GM21390 (cell line): ENCODE measurements at regions not wholly inside any gene's neighbourhood (a gene's known extent, or its start where the extent isn't known, plus 50 kb on each side); places are given as distances from the start of the nearest gene placed in this dataset.

Source experiments
- ATAC-seq: cut with Tn5 transposase; IDR thresholded peaks from one replicate; pipeline ENCODE4 v1.9.1; 2021; ENCODE audit not compliant: unreplicated experiment

GRCh38 chr13:109670776-109671175, 115.6 kb downstream of the IRS2 start:
- ATAC-seq = no peak

DNA sequence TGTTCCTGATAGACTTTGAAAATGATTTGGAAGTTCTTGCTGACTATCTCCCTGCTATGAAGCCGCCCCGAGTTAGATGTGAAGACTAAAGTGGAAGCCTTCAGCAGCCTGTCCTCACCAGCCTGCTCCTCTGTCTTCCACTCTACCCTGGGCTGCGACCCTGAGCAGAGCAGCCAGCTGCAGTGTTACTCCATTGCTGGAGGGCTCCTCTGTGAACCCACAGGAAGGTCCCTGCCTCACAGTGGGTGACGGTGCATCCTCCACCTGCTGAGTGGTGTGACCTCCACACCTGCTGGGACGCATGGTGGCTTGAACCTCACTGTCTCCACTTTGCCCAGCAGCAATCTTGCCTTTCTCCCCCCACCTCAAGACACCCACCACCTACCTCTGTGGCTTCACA, 116.4 kb downstream of the IRS2 start:
- ATAC-seq = no peak

- ATAC-seq = no peak
These were observed 117.2 kb downstream of the IRS2 start for GRCh38 chr13:109669234-109669612.

DNA sequence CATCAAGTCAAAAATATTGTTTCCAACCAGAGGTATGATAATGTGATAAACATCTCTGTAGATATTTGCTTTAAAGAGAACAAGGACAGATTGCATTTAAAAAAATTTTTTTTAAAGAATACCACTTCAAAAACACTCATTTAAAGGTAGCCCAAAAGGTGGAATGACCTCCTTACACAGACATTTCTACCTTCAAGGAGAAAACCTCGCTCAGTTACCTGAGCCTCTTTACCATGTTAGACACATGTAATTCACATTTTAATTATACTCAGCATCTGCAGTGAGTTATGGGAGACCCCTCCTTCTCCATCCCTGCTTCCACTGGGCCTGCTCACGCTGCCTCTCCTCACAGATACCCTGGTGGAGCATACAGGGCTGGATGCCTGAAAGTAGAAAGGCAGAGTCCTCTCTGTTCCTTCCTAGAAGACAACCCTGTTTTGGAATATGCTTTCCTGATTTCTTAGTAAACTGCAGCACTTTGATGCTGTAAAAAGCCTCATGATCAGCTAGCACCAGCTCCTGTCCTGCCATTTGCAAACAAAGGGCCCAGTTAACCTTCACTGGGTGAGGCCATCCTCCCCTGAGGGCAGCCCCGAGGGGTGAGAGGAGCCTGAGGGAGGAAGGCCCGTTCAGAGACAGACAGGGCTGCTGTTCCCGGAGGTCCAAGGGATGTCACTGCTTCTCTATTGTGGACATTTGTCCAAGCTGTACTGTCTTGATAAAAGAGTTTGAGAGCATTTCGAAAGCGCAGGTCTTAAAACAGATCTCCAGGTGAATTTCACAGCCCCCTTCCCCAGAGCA, 117.8 kb downstream of the IRS2 start:
- ATAC-seq = no peak

DNA sequence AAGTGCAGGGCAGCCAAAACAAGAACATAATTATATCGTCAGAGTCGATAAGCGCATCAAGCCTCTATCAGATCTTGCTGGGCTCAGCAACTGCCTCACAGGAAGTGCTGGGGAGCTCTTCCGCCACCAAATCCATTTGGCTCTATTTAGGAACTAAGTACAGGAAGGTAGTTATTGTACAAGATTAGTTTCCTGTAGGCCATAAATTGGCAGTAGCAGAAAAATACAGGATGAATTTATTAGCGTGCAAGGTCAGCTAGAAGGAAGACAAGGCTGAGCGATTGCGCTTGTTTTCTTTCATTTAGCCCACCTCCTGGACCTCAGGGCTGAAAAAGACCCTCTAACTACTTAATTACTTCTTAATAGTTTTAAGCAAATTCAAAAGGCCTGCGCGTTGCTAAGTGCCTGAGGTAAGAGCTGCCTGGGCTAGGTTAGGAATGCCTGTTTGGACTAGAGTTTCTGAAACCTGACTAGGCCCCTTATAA, 118.5 kb downstream of the IRS2 start:
- ATAC-seq = no peak

GRCh38 chr13:109667056-109667455, 119.3 kb downstream of the IRS2 start:
- no peak for ATAC-seq

DNA sequence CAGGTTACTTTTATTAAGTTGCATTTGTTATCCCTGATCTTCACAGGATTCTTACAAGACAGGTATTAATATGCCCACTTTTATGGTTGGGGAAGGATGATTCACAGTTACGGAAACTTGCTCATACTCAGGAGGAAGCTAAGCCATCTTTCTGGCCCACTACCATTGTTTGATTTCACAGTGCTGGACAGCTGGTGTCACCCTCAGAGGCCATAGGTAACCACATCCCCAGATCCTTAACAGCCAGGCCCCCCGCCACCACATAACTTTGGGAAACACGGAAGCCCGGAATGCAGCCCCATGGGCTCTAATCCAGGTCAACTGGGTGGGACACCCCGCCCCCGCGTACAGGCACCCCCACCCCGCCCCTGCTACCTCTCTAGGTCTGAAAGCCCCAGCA, 119.7 kb downstream of the IRS2 start:
- ATAC-seq = no peak

DNA sequence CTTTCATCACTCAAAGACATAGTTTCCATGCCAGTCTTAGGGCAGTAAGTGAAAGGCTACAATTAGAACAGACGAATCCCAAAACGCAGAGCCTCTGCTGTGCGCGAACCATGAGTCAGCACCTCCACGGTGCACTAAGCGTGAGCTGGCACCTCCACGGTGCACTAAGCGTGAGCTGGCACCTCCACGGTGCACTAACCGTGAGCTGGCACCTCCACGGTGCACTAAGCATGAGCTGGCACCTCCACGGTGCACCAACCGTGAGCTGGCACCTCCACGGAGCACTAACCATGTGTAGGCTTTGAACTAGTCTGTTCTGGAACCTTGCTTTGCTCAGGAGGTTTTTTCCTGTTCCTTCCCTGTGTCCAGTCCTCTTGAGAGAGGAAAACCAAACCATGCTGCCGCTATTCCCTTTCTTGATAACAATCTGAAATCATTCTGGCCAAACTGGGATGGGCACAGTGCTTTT, 120.6 kb downstream of the IRS2 start:
- ATAC-seq = no peak

GRCh38 chr13:109665240-109665639, 121.1 kb downstream of the IRS2 start:
- no peak for ATAC-seq

DNA sequence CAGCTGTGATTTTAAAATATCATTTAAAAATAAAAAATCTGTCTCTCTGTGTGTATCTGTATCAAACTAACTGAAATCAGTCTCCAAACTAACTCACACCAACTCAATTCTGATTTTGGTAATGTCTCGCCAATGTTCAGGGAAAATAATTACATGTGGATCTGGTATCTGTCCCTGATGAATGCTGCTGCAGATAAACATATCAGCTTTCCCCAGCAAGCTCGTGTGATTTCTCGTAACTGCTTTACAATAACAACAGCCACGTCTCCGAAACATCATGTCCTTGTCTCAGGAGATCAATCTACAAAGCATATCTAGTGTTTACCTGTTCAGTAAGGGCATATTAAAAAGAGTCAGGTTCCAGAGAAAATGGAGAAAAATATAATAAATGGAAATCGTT, 129.0 kb downstream of the IRS2 start:
- ATAC-seq = no peak

DNA sequence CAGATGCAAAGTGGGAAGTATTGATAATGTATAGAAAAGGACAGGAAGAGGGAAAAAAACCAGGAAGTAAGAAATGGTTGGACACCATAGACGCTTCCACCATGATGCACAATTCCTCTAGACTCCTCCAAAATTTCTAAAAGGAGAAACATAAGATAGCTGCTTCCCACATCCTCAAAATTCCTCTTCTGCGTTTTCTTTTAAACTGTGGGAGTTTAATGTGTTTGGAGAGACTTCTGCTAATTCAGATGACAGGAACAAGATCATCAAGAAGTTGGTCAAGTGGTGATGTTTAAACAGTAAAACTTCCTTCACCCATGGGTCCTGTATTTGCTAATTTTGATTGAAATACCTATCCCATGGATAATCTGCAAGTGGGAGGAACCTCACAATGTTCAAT, 130.2 kb downstream of the IRS2 start:
- no peak for ATAC-seq

GRCh38 chr13:109655611-109656010, 130.8 kb downstream of the IRS2 start:
- no peak for ATAC-seq

- ATAC-seq = no peak
These were observed 131.2 kb downstream of the IRS2 start for GRCh38 chr13:109655206-109655600.

DNA sequence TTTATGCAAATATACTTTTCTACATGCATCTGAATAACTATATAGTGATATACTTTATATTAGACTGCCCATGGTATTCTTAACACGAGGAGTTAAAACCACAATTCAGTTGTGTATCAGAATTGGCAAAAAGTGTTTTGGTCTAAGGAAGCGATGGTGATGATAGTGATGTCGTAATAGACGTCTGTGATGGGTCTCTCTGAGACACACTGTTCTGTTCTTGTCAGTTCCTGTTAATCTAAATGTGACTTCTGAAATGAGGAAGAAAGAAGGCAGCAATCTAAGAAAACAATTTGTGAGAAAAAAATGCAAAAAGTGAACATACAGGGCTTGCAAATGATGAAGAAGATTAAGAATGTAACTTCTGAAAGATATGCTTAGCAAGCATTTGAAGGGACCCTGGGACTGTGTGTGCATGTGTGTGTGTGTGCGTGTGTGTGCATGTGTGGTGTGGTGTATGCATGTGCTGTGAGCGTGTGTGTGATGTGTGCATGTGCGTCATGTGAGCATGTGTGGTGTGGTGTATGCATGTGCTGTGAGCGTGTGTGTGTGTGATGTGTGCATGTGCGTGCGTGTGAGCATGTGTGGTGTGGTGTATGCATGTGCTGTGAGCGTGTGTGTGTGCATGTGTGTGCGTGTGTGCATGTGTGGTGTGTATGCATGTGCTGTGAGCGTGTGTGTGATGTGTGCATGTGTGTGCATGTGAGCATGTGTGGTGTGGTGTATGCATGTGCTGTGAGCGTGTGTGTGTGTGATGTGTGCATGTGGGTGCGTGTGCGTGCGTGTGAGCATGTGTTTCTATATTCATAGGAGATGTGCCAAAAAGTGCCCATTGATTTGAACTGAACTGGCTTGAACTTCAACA, 131.8 kb downstream of the IRS2 start:
- ATAC-seq = no peak

- no peak for ATAC-seq
These were observed 133.9 kb downstream of the IRS2 start for GRCh38 chr13:109652531-109652930.

DNA sequence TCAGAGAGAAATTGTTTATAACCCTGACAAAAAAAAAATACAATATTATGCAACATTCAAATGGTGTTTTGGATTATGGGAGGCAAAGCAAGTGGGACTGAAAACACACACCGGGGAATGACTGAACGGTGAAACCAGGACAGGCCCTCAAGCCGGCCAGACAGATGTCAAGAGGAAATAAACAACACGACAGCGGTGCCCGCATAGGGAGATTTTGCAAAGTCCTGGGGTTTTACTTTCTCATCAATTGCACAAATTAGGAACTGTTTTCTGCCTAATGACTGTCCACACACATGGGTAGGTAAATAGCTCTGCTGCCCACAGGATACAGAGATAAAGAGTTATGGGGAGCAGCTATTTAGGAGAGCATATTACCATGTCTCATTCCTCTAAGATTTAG, 134.5 kb downstream of the IRS2 start:
- ATAC-seq = no peak

GRCh38 chr13:109651311-109651710, 135.1 kb downstream of the IRS2 start:
- no peak for ATAC-seq

- no peak for ATAC-seq
These were observed 135.5 kb downstream of the IRS2 start for GRCh38 chr13:109650861-109651260.

DNA sequence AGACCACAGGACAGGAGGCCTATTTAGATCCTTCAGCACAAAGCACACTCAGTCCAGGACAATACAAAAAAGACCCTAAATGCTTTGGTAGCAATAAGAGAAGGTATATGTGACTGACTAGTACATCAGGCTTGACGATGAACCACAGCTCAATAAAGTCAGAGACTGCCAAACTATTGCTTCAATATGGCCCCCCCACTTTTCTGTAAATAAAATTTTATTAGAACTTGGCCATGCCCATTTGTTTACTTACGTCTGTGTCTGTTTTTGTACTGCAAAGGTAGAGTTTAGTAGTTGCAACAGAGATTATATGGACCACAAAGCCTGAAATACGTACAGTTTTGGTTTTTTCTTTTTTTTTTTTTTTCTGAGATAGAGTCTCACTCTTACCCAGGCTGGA, 136.7 kb downstream of the IRS2 start:
- no peak for ATAC-seq

- ATAC-seq = no peak
These were observed 138.7 kb downstream of the IRS2 start for GRCh38 chr13:109647699-109648098.

DNA sequence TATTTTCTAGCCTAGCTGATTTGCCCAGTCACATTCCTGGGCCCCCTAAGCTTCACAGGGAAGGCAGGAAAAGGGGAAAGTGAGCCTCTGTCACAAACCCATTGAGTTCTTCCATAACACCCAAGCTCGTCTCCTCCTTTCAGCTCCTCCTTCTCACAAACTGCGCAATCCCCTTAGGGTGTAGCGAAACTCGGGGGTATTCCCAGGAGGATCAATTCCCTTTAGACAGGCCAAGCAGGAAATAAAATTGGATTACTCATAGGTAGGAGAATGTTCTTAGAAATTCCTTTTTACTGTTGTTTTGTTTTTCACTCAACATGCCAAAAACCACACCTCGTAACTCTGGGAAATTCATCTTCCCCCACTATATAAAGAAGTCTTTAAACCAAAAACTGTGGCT, 139.3 kb downstream of the IRS2 start:
- ATAC-seq = no peak

- ATAC-seq = peak; percentile 96
These were observed 140.0 kb downstream of the IRS2 start for GRCh38 chr13:109646423-109646822.
